Stimulated activated memory B cell treated with anti-CD40 and anti-IgM and Interleukin-4, amounts not matched to agents 10 μg/mL and 1 μg/mL and 100 μg/mL, for 72 hours (primary cell): ENCODE measurements at regions not wholly inside any gene's neighbourhood (a gene's known extent, or its start where the extent isn't known, plus 50 kb on each side); places are given as distances from the start of the nearest gene placed in this dataset.

Experiments
- ATAC-seq: fragments of 150-1000 bp; cut with Tn5 transposase; 2 replicates; pipeline ENCODE4 v1.10.0; 2021
- H3K27ac Mint-ChIP-seq: one replicate; pipeline ENCODE4 v1.8.0; 2022; ENCODE audit warnings: mild to moderate bottlenecking, mixed read lengths
- H3K27me3 Mint-ChIP-seq: one replicate; pipeline ENCODE4 v1.8.0; 2022; ENCODE audit warnings: mixed read lengths
- H3K36me3 Mint-ChIP-seq: one replicate; pipeline ENCODE4 v1.8.0; 2022; ENCODE audit warnings: mixed read lengths
- H3K4me1 Mint-ChIP-seq: one replicate; pipeline ENCODE4 v1.8.0; 2022; ENCODE audit warnings: mixed read lengths
- H3K4me3 Mint-ChIP-seq: one replicate; pipeline ENCODE4 v1.8.0; 2022; ENCODE audit warnings: mild to moderate bottlenecking, moderate library complexity, mixed read lengths
- H3K9me3 Mint-ChIP-seq: one replicate; pipeline ENCODE4 v1.8.0; 2022; ENCODE audit warnings: mixed read lengths

GRCh38 chr5:82620957-82621600, 342.9 kb upstream of the RPS23 start:
- no peaks in the 10 kb centered on the region for H3K4me1 Mint-ChIP-seq
- H3K36me3 Mint-ChIP-seq, result no peaks in the 10 kb centered on the region
- H3K27me3 Mint-ChIP-seq, result no peaks in the 10 kb centered on the region
- peaks cover 8% of the 10 kb centered on the region for H3K9me3 Mint-ChIP-seq
- no peak for ATAC-seq
- no peak overlapping the region for H3K27ac Mint-ChIP-seq
- no peak overlapping the region for H3K4me3 Mint-ChIP-seq

- H3K27ac Mint-ChIP-seq, result no peak overlapping the region
- H3K36me3 Mint-ChIP-seq, result no peaks in the 10 kb centered on the region
- H3K9me3 Mint-ChIP-seq, result peaks cover 14% of the 10 kb centered on the region
- no peak overlapping the region for H3K4me3 Mint-ChIP-seq
- ATAC-seq, result no peak
- no peaks in the 10 kb centered on the region for H3K4me1 Mint-ChIP-seq
- H3K27me3 Mint-ChIP-seq, result no peaks in the 10 kb centered on the region
Measured at GRCh38 chr5:82619097-82619496, 340.9 kb upstream of the RPS23 start.

- no peak overlapping the region for H3K4me3 Mint-ChIP-seq
- H3K9me3 Mint-ChIP-seq, result peaks cover 16% of the 10 kb centered on the region
- no peaks in the 10 kb centered on the region for H3K36me3 Mint-ChIP-seq
- no peaks in the 10 kb centered on the region for H3K27me3 Mint-ChIP-seq
- H3K27ac Mint-ChIP-seq, result no peak overlapping the region
- H3K4me1 Mint-ChIP-seq, result no peaks in the 10 kb centered on the region
- no peak for ATAC-seq
Measured at GRCh38 chr5:82614706-82615105, 336.6 kb upstream of the RPS23 start.

GRCh38 chr5:82613891-82614290, 335.7 kb upstream of the RPS23 start:
- Mint-ChIP-seq H3K9me3 (peaks cover 15% of the 10 kb centered on the region), H3K36me3 (no peaks in the 10 kb centered on the region), H3K27ac (no peak overlapping the region), H3K27me3 (no peaks in the 10 kb centered on the region), H3K4me1 (no peaks in the 10 kb centered on the region), H3K4me3 (no peak overlapping the region)
- ATAC-seq, result no peak

GRCh38 chr5:82610686-82611085, 332.5 kb upstream of the RPS23 start:
- no peak overlapping the region for H3K27ac Mint-ChIP-seq
- no peaks in the 10 kb centered on the region for H3K27me3 Mint-ChIP-seq
- H3K9me3 Mint-ChIP-seq, result peaks cover 15% of the 10 kb centered on the region
- no peaks in the 10 kb centered on the region for H3K4me1 Mint-ChIP-seq
- H3K4me3 Mint-ChIP-seq, result no peak overlapping the region
- ATAC-seq, result no peak
- no peaks in the 10 kb centered on the region for H3K36me3 Mint-ChIP-seq

GRCh38 chr5:82605441-82605973, 327.4 kb upstream of the RPS23 start:
- no peaks in the 10 kb centered on the region for H3K27me3 Mint-ChIP-seq
- no peaks in the 10 kb centered on the region for H3K4me1 Mint-ChIP-seq
- no peak overlapping the region for H3K4me3 Mint-ChIP-seq
- ATAC-seq, result no peak
- H3K27ac Mint-ChIP-seq, result no peak overlapping the region
- H3K9me3 Mint-ChIP-seq, result peaks cover 9% of the 10 kb centered on the region
- H3K36me3 Mint-ChIP-seq, result no peaks in the 10 kb centered on the region

GRCh38 chr5:82603033-82603987, 325.2 kb upstream of the RPS23 start:
- H3K36me3 Mint-ChIP-seq, result no peaks in the 10 kb centered on the region
- peaks cover 3% of the 10 kb centered on the region for H3K9me3 Mint-ChIP-seq
- no peak overlapping the region for H3K27ac Mint-ChIP-seq
- H3K27me3 Mint-ChIP-seq, result no peaks in the 10 kb centered on the region
- no peak for ATAC-seq
- no peak overlapping the region for H3K4me3 Mint-ChIP-seq
- H3K4me1 Mint-ChIP-seq, result no peaks in the 10 kb centered on the region

GRCh38 chr5:82601861-82602260, 323.7 kb upstream of the RPS23 start:
- no peaks in the 10 kb centered on the region for H3K4me1 Mint-ChIP-seq
- no peaks in the 10 kb centered on the region for H3K36me3 Mint-ChIP-seq
- peaks cover 3% of the 10 kb centered on the region for H3K9me3 Mint-ChIP-seq
- no peak for ATAC-seq
- H3K27ac Mint-ChIP-seq, result no peak overlapping the region
- no peak overlapping the region for H3K4me3 Mint-ChIP-seq
- H3K27me3 Mint-ChIP-seq, result no peaks in the 10 kb centered on the region

GRCh38 chr5:82601077-82601476, 322.9 kb upstream of the RPS23 start:
- no peaks in the 10 kb centered on the region for H3K27me3 Mint-ChIP-seq
- no peaks in the 10 kb centered on the region for H3K4me1 Mint-ChIP-seq
- H3K4me3 Mint-ChIP-seq, result no peak overlapping the region
- H3K9me3 Mint-ChIP-seq, result peaks cover under 1% of the 10 kb centered on the region
- H3K27ac Mint-ChIP-seq, result no peak overlapping the region
- H3K36me3 Mint-ChIP-seq, result no peaks in the 10 kb centered on the region
- no peak for ATAC-seq

- Mint-ChIP-seq H3K4me1 (no peaks in the 10 kb centered on the region), H3K4me3 (no peak overlapping the region), H3K9me3 (no peaks in the 10 kb centered on the region), H3K36me3 (no peaks in the 10 kb centered on the region), H3K27me3 (no peaks in the 10 kb centered on the region), H3K27ac (no peak overlapping the region)
- ATAC-seq, result no peak
Measured at GRCh38 chr5:82599692-82600091, 321.5 kb upstream of the RPS23 start.

GRCh38 chr5:82599030-82599429, 320.9 kb upstream of the RPS23 start:
- Mint-ChIP-seq H3K4me3 (no peak overlapping the region), H3K9me3 (no peaks in the 10 kb centered on the region), H3K4me1 (no peaks in the 10 kb centered on the region), H3K36me3 (no peaks in the 10 kb centered on the region), H3K27me3 (no peaks in the 10 kb centered on the region), H3K27ac (no peak overlapping the region)
- ATAC-seq, result no peak

- no peaks in the 10 kb centered on the region for H3K9me3 Mint-ChIP-seq
- no peak overlapping the region for H3K27ac Mint-ChIP-seq
- no peaks in the 10 kb centered on the region for H3K36me3 Mint-ChIP-seq
- no peak for ATAC-seq
- H3K4me1 Mint-ChIP-seq, result no peaks in the 10 kb centered on the region
- no peaks in the 10 kb centered on the region for H3K27me3 Mint-ChIP-seq
- H3K4me3 Mint-ChIP-seq, result no peak overlapping the region
Measured at GRCh38 chr5:82597437-82597836, 319.3 kb upstream of the RPS23 start.

GRCh38 chr5:82596451-82596850, 318.3 kb upstream of the RPS23 start:
- H3K4me3 Mint-ChIP-seq, result no peak overlapping the region
- H3K27me3 Mint-ChIP-seq, result no peaks in the 10 kb centered on the region
- no peak for ATAC-seq
- no peaks in the 10 kb centered on the region for H3K4me1 Mint-ChIP-seq
- peaks cover 5% of the 10 kb centered on the region for H3K9me3 Mint-ChIP-seq
- no peak overlapping the region for H3K27ac Mint-ChIP-seq
- no peaks in the 10 kb centered on the region for H3K36me3 Mint-ChIP-seq

GRCh38 chr5:82595113-82595512, 317.0 kb upstream of the RPS23 start:
- no peak overlapping the region for H3K27ac Mint-ChIP-seq
- H3K9me3 Mint-ChIP-seq, result peaks cover 15% of the 10 kb centered on the region
- no peaks in the 10 kb centered on the region for H3K4me1 Mint-ChIP-seq
- no peak overlapping the region for H3K4me3 Mint-ChIP-seq
- ATAC-seq, result no peak
- H3K36me3 Mint-ChIP-seq, result no peaks in the 10 kb centered on the region
- no peaks in the 10 kb centered on the region for H3K27me3 Mint-ChIP-seq

GRCh38 chr5:82594097-82594496, 315.9 kb upstream of the RPS23 start:
- no peaks in the 10 kb centered on the region for H3K4me1 Mint-ChIP-seq
- no peak overlapping the region for H3K27ac Mint-ChIP-seq
- no peaks in the 10 kb centered on the region for H3K27me3 Mint-ChIP-seq
- H3K4me3 Mint-ChIP-seq, result no peak overlapping the region
- H3K9me3 Mint-ChIP-seq, result peaks cover 16% of the 10 kb centered on the region
- ATAC-seq, result no peak
- no peaks in the 10 kb centered on the region for H3K36me3 Mint-ChIP-seq

GRCh38 chr5:82593481-82593880, 315.3 kb upstream of the RPS23 start:
- H3K9me3 Mint-ChIP-seq, result peaks cover 16% of the 10 kb centered on the region
- H3K27ac Mint-ChIP-seq, result no peak overlapping the region
- no peak overlapping the region for H3K4me3 Mint-ChIP-seq
- ATAC-seq, result no peak
- no peaks in the 10 kb centered on the region for H3K27me3 Mint-ChIP-seq
- H3K4me1 Mint-ChIP-seq, result no peaks in the 10 kb centered on the region
- no peaks in the 10 kb centered on the region for H3K36me3 Mint-ChIP-seq
